Astrocyte of the hippocampus (primary cell): ENCODE measurements at regions not wholly inside any gene's neighbourhood (a gene's known extent, or its start where the extent isn't known, plus 50 kb on each side); places are given as distances from the start of the nearest gene placed in this dataset.

Source experiments
- DNase-seq: peaks from one replicate; pipeline ENCODE4 v3.0.0; 2011; ENCODE audit warnings: low read depth, low spot score

GRCh38 chr17:73783382-73783766 is 139.1 kb upstream of the SDK2 start:
- no peak for DNase-seq

- DNase-seq = no peak
Measured at GRCh38 chr17:73783945-73784603, 139.8 kb upstream of the SDK2 start.

- no peak for DNase-seq
Measured at GRCh38 chr17:73785496-73785895, 141.3 kb upstream of the SDK2 start.

- no peak for DNase-seq
Measured at GRCh38 chr17:73785958-73786743, 141.9 kb upstream of the SDK2 start.

GRCh38 chr17:73787076-73788059 is 143.1 kb upstream of the SDK2 start:
- DNase-seq = no peak

- DNase-seq = no peak
Measured at GRCh38 chr17:73788111-73788510, 143.9 kb upstream of the SDK2 start.

- no peak for DNase-seq
Measured at GRCh38 chr17:73791121-73791520, 146.9 kb upstream of the SDK2 start.

- no peak for DNase-seq
Measured at GRCh38 chr17:73791631-73792030, 147.4 kb upstream of the SDK2 start.

GRCh38 chr17:73792994-73793393 is 148.7 kb upstream of the SDK2 start:
- DNase-seq = no peak

- no peak for DNase-seq
Measured at GRCh38 chr17:73794336-73794735, 150.1 kb upstream of the SDK2 start.

- DNase-seq = no peak
Measured at GRCh38 chr17:73795730-73796129, 151.5 kb upstream of the SDK2 start.

GRCh38 chr17:73797594-73798110 is 153.4 kb upstream of the SDK2 start:
- DNase-seq = no peak

- peak; percentile 90 for DNase-seq
Measured at GRCh38 chr17:73798111-73798748, 154.0 kb upstream of the SDK2 start.

GRCh38 chr17:73799096-73799495 is 154.9 kb upstream of the SDK2 start:
- no peak for DNase-seq

GRCh38 chr17:73799781-73800627 is 155.8 kb upstream of the SDK2 start:
- no peak for DNase-seq

GRCh38 chr17:73800893-73801292 is 156.6 kb upstream of the SDK2 start:
- DNase-seq = no peak

- no peak for DNase-seq
Measured at GRCh38 chr17:73801455-73802100, 157.3 kb upstream of the SDK2 start.

- no peak for DNase-seq
Measured at GRCh38 chr17:73802314-73802713, 158.1 kb upstream of the SDK2 start.

- DNase-seq = no peak
Measured at GRCh38 chr17:73802871-73803270, 158.6 kb upstream of the SDK2 start.

- no peak for DNase-seq
Measured at GRCh38 chr17:73803964-73804435, 159.8 kb upstream of the SDK2 start.
